ENCODE measurements at regions not wholly inside any gene's neighbourhood (a gene's known extent, or its start where the extent isn't known, plus 50 kb on each side); places are given as distances from the start of the nearest gene placed in this dataset.

DNA sequence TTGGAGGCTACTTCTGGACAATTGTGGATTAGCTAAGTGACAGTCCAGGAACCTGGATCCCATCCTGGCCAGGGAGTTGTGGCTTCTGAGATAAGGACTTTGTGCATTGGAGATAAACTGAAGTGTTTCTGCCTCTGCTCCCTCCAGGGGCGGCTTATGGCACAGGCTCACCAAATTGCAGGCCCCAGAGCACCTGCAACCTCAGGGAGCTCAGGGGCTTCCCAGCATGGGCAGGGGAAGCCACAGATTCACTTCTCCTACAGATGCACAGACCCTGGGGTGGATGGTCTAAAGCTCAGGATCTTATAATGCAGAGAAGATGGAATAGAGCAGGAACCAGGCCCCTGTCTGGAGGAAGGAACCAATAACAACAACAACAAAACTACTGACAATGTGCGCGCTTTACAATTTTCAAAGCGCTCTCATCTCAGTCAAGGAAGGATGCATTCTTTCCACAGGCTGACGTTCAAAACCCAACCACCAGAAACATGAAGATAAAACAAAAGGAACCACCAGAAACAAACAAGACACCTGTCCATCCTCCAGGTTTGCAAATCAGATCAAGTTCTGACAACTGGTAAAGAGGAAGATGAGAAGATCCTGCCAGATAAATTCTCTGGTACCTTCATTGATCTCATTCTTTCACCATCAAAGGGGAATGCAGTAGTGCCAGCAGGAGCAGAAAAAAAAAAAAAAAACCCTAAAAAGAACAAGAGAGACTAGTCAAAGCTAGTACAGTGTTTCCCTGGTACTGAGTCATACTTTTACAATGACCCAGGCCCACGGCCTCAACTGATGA lies 121.0 kb upstream of the IRF2BP2 start:
- Histone ChIP-seq H3K9me3 (ENCODE audit: low read depth, low read length, poor library complexity, severe bottlenecking) (no peaks in the 10 kb centered on the region), H3K27me3 (replicated peaks; ENCODE audit: insufficient read depth, low read depth, low read length, poor library complexity) (no peaks in the 10 kb centered on the region), H3K36me3 (ENCODE audit: insufficient read depth, low read length, poor library complexity, severe bottlenecking) (no peaks in the 10 kb centered on the region), H3K4me3 (ENCODE audit: low read depth, low read length, poor library complexity, severe bottlenecking) (no peak overlapping the region), H3K4me1 (ENCODE audit: insufficient read depth, low read length, poor library complexity, severe bottlenecking) (peaks cover 18% of the 10 kb centered on the region), H3K27ac (ENCODE audit: low read depth, low read length, poor library complexity, severe bottlenecking) (no peak overlapping the region)
- intact Hi-C loops (cut with micrococcal nuclease; ENCODE audit: unreplicated experiment), result no loop called here
- CTCF ChIA-PET, result no interaction called here
- TF ChIP-seq EZH2 (IDR thresholded peaks at IDR 0.05; ENCODE audit: borderline replicate concordance, low read depth, low read length, poor library complexity, severe bottlenecking), result no peak
- TF ChIP-seq, protein P1, sequence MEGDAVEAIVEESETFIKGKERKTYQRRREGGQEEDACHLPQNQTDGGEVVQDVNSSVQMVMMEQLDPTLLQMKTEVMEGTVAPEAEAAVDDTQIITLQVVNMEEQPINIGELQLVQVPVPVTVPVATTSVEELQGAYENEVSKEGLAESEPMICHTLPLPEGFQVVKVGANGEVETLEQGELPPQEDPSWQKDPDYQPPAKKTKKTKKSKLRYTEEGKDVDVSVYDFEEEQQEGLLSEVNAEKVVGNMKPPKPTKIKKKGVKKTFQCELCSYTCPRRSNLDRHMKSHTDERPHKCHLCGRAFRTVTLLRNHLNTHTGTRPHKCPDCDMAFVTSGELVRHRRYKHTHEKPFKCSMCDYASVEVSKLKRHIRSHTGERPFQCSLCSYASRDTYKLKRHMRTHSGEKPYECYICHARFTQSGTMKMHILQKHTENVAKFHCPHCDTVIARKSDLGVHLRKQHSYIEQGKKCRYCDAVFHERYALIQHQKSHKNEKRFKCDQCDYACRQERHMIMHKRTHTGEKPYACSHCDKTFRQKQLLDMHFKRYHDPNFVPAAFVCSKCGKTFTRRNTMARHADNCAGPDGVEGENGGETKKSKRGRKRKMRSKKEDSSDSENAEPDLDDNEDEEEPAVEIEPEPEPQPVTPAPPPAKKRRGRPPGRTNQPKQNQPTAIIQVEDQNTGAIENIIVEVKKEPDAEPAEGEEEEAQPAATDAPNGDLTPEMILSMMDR (conservative IDR thresholded peaks at IDR 0.05; ENCODE audit: low read depth, low read length), result no peak
- no peak for DNase-seq (ENCODE audit: low spot score)
- no TSS peak for BruUV-seq (replicated peaks)
- POLR2A ChIA-PET (ENCODE audit: low non-redundant PET), result interaction anchor here (0.7 kb wide), 1 partner anchor 24 kb away, joined by 3 read pairs; no protein-coding TSS in a partner anchor

DNA sequence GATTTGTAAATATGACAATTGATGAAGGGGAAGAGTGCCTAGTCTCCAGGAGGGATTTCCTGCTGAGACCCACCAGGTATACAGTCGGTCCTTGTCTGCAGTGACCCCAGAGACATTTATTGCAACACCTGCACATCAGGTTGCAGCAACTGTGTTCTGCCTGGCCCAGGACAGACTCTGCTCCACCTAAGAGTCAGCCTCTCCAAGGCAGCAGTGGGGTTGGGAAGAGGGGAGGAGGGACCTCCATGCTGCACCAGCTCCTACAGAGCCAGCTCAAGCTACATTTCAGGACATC lies 120.4 kb upstream of the IRF2BP2 start:
- TF ChIP-seq, protein P1 (conservative IDR thresholded peaks at IDR 0.05; ENCODE audit: low read depth, low read length), result no peak
- no peak for TF ChIP-seq EZH2 (IDR thresholded peaks at IDR 0.05; ENCODE audit: borderline replicate concordance, low read depth, low read length, poor library complexity, severe bottlenecking)
- no peak for DNase-seq (ENCODE audit: low spot score)
- intact Hi-C loops (cut with micrococcal nuclease; ENCODE audit: unreplicated experiment), result no loop called here
- CTCF ChIA-PET, result no interaction called here
- Histone ChIP-seq H3K36me3 (ENCODE audit: insufficient read depth, low read length, poor library complexity, severe bottlenecking) (no peaks in the 10 kb centered on the region), H3K9me3 (ENCODE audit: low read depth, low read length, poor library complexity, severe bottlenecking) (no peaks in the 10 kb centered on the region), H3K4me1 (ENCODE audit: insufficient read depth, low read length, poor library complexity, severe bottlenecking) (peaks cover 24% of the 10 kb centered on the region), H3K27ac (ENCODE audit: low read depth, low read length, poor library complexity, severe bottlenecking) (no peak overlapping the region), H3K4me3 (ENCODE audit: low read depth, low read length, poor library complexity, severe bottlenecking) (no peak overlapping the region), H3K27me3 (replicated peaks; ENCODE audit: insufficient read depth, low read depth, low read length, poor library complexity) (no peaks in the 10 kb centered on the region)
- POLR2A ChIA-PET (ENCODE audit: low non-redundant PET), result interaction anchor here (0.7 kb wide), 1 partner anchor 24 kb away, joined by 3 read pairs; no protein-coding TSS in a partner anchor
- BruUV-seq (replicated peaks), result no TSS peak

DNA sequence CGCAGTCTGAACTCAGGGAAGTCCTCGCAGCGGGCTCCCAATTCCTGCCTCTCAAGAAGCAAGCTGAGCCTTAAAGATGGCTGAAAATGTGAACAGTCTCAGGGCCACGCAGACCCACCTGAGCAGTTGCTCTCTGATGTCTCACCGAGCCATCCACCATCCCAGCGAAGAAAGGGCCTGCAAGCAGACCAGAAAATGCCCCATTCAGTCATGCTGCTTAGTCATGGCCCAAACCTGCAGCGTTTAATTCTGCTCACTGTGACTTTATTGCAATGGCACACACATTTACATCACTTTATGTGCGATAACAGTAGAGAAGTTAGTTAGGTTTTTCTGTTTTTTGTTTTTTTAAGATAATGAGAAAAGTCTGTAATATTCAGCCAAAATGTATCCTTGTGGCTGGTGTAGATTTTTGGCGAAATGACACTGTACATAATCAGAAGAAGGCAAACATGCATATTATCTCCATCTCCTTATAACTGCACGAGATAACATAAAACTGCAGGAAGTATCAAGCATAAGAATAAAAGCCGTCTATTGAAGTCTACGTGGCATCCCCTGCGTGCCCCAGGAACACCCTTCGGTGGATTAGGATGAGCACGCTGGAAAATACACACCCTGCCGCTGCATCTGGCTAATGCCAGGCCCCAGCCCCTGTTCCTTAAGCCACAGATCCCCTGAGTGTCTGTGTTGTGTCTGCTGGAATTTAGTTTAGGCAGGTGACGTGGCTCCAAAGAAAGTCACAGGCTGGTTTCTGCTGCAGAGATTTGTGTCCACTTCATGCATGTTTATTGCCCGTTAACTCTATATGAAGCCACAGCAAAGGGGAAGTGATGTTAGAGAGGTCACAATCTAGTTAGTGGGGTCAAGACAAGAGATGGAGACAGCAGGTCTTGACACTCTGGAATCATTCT lies 119.8 kb upstream of the IRF2BP2 start:
- Histone ChIP-seq H3K27ac (ENCODE audit: low read depth, low read length, poor library complexity, severe bottlenecking) (no peak overlapping the region), H3K4me3 (ENCODE audit: low read depth, low read length, poor library complexity, severe bottlenecking) (no peak overlapping the region), H3K27me3 (replicated peaks; ENCODE audit: insufficient read depth, low read depth, low read length, poor library complexity) (no peaks in the 10 kb centered on the region), H3K4me1 (ENCODE audit: insufficient read depth, low read length, poor library complexity, severe bottlenecking) (peaks cover 30% of the 10 kb centered on the region), H3K9me3 (ENCODE audit: low read depth, low read length, poor library complexity, severe bottlenecking) (no peaks in the 10 kb centered on the region), H3K36me3 (ENCODE audit: insufficient read depth, low read length, poor library complexity, severe bottlenecking) (no peaks in the 10 kb centered on the region)
- TF ChIP-seq, protein P1 (conservative IDR thresholded peaks at IDR 0.05; ENCODE audit: low read depth, low read length), result no peak
- TF ChIP-seq EZH2 (IDR thresholded peaks at IDR 0.05; ENCODE audit: borderline replicate concordance, low read depth, low read length, poor library complexity, severe bottlenecking), result no peak
- ChIA-PET POLR2A (ENCODE audit: low non-redundant PET) (no interaction called here), CTCF (no interaction called here)
- no peak for DNase-seq (ENCODE audit: low spot score)
- intact Hi-C loops (cut with micrococcal nuclease; ENCODE audit: unreplicated experiment), result loop anchor here (10.0 kb wide), 1 partner anchor 235 kb away; no protein-coding TSS in a partner anchor
- BruUV-seq (replicated peaks), result no TSS peak
